ENCODE measurements at regions not wholly inside any gene's neighbourhood (a gene's known extent, or its start where the extent isn't known, plus 50 kb on each side); places are given as distances from the start of the nearest gene placed in this dataset.

DNA sequence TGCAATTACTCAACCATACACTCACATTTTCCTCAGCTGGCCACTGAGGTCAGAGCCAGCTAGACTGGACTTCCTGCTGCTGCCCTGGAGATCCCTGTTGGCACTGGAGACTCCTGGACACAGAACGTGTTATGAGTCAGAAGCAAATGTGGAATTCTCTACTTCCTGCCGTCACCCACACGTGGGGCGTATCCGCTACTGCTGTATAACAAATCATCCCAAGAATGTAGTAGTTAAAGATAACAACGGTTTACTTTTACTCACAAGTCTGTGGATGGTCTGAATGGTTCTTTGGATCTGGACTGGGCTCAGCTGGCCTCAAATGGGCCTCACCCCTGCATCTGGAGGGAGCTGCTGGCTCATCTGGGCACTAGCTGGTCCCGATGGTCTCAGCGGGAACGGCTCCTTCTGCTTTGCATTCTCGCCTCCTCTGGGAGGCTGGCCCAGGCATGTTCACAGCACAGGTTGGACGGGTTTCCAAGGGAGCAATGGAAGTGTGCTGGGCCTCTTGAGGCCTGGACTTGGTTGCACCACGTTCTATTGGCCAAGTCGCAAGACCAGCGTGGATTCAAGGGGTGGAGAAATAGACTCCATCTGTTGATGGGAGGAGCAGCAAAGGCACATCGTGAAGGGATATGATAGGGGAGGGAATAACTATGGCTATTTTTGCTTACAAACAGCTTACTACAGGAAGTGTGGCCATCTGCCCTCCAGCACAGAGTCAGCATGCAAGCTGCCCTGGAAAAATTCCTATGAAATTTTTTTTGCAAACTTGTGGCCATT is 118.5 kb downstream of the SNX5 start:
- WGBS, 2 donors: 63 to 80% methylated on average over 15 of the region's 15 CpGs
- Histone ChIP-seq H3K36me3 (ENCODE audit: control insufficient read depth in 4 of 4, insufficient read depth in 4 of 4, low read length in 4 of 4) (no peaks in the 10 kb centered on the region), H3K4me1 (ENCODE audit: control insufficient read depth in 5 of 5, insufficient read depth in 5 of 5, low read length in 5 of 5) (peaks cover 0 to 10% (median 6%) of the 10 kb centered on the region in 5 donors), H3K27me3 (ENCODE audit: control insufficient read depth in 3 of 3, insufficient read depth in 3 of 3, low read length in 2 of 3) (no peaks in the 10 kb centered on the region), H3K4me3 (no peak overlapping the region), H3K27ac (ENCODE audit: low read depth in 1 of 2, low read length in 1 of 2) (peak overlapping the region; percentile 30 to 71), H3K9me3 (ENCODE audit: control insufficient read depth in 4 of 4, insufficient read depth in 3 of 4, low read length in 3 of 4) (no peaks in the 10 kb centered on the region), H3K9ac (ENCODE audit: insufficient read depth in 1 of 2, low read length in 2 of 2) (no peak overlapping the region)
- no peak for TF ChIP-seq CTCF (IDR thresholded peaks at IDR 0.05; ENCODE audit: control extremely low read depth, extremely low read depth)
- DNase-seq: peak in 1 of 3 donors; percentile 38
- peak; percentile 74 for ATAC-seq (ENCODE audit: insufficient read depth, low FRiP score)

- Histone ChIP-seq H3K36me3 (ENCODE audit: control insufficient read depth in 4 of 4, insufficient read depth in 4 of 4, low read length in 4 of 4) (no peaks in the 10 kb centered on the region), H3K27me3 (ENCODE audit: control insufficient read depth in 3 of 3, insufficient read depth in 3 of 3, low read length in 2 of 3) (no peaks in the 10 kb centered on the region), H3K9ac (ENCODE audit: insufficient read depth in 1 of 2, low read length in 2 of 2) (no peak overlapping the region), H3K4me3 (no peak overlapping the region), H3K4me1 (ENCODE audit: control insufficient read depth in 5 of 5, insufficient read depth in 5 of 5, low read length in 5 of 5) (peaks cover 0 to 8% (median 6%) of the 10 kb centered on the region in 5 donors), H3K9me3 (ENCODE audit: control insufficient read depth in 4 of 4, insufficient read depth in 3 of 4, low read length in 3 of 4) (no peaks in the 10 kb centered on the region), H3K27ac (ENCODE audit: low read depth in 1 of 2, low read length in 1 of 2) (peak overlapping the region in 1 of 2 donors; percentile 66)
- WGBS, 2 donors: 93 to 95% methylated on average over 6 of the region's 6 CpGs
- TF ChIP-seq CTCF (IDR thresholded peaks at IDR 0.05; ENCODE audit: control extremely low read depth, extremely low read depth): no peak
- DNase-seq (no peak), ATAC-seq (ENCODE audit: insufficient read depth, low FRiP score) (no peak)
Measured at GRCh38 chr20:17849138-17849900, 119.3 kb downstream of the SNX5 start.

DNA sequence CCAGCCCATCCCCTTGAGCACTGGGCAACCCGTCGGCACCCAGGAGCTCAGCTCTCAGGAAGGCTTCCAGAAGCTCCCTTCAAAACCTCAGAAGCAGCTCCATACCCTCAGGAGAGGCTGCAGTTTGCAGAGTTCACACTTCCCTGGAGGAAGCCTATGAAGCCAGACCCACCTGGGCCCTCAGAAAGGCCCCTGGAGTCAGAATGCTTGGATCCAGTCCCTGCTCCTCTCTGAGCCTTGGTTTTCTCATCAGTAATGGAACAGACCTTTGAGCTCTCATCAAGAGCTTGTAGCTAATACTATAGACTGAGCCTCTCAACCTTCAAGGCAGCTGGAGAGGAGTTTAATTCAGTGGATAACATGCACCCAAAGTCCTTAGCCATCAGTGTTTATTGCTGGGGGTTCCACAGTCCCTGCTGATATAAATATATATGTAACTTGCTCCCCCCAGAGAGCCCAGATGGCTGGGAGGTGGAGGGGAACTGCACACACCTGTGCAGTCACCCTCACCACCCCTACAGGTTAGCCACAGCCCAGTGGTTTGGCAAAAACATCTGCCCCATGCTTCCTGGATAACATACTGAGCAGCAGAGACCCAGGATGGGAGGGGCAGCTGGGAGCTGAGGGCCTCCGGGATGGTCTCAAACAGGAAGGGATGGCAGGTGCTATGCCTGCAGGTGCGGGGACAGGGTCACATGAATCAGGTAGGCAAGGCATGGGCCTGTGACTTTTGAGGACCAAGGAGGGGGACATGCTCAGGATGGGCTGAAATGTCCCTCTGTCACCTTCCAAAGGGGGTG is 120.1 kb downstream of the SNX5 start:
- no peak for DNase-seq
- no peak for ATAC-seq (ENCODE audit: insufficient read depth, low FRiP score)
- no peaks in the 10 kb centered on the region for H3K27me3 ChIP-seq (ENCODE audit: control insufficient read depth in 3 of 3, insufficient read depth in 3 of 3, low read length in 2 of 3)
- H3K9me3 ChIP-seq (ENCODE audit: control insufficient read depth in 4 of 4, insufficient read depth in 3 of 4, low read length in 3 of 4): no peaks in the 10 kb centered on the region
- no peak overlapping the region for H3K4me3 ChIP-seq
- H3K27ac ChIP-seq (ENCODE audit: low read depth in 1 of 2, low read length in 1 of 2): no peak overlapping the region
- H3K9ac ChIP-seq (ENCODE audit: insufficient read depth in 1 of 2, low read length in 2 of 2): no peak overlapping the region
- no peak for TF ChIP-seq CTCF (IDR thresholded peaks at IDR 0.05; ENCODE audit: control extremely low read depth, extremely low read depth)
- H3K4me1 ChIP-seq (ENCODE audit: control insufficient read depth in 5 of 5, insufficient read depth in 5 of 5, low read length in 5 of 5): peaks cover 0 to 14% (median 9%) of the 10 kb centered on the region in 5 donors
- no peaks in the 10 kb centered on the region for H3K36me3 ChIP-seq (ENCODE audit: control insufficient read depth in 4 of 4, insufficient read depth in 4 of 4, low read length in 4 of 4)
- WGBS, 2 donors: 44 to 73% methylated on average over 4 of the region's 4 CpGs
